Activated naive CD4-positive, alpha-beta T cell treated with anti-CD3 and anti-CD28 coated beads, Interleukin-2, amount 50 U/mL, for 72 hours (primary cell): ENCODE measurements at regions not wholly inside any gene's neighbourhood (a gene's known extent, or its start where the extent isn't known, plus 50 kb on each side); places are given as distances from the start of the nearest gene placed in this dataset.
A peak's percentile ranks its signal among the peaks of the same experiment; 100 is the strongest.

Experiments
- ATAC-seq, 2 donors: fragments of 150-1000 bp; cut with Tn5 transposase; 2 replicates each; pipeline ENCODE4 v1.10.0; 2021; ENCODE audit warnings: mild to moderate bottlenecking in 2 of 2, moderate library complexity in 2 of 2
- DNase-seq, 2 donors: peaks; one replicate each; pipeline ENCODE4 v3.0.0; 2021 to 2022; ENCODE audit warnings: low spot score in 2 of 2
- H3K27ac Mint-ChIP-seq, 2 donors: one replicate each; pipeline ENCODE4 v1.8.0; 2022; ENCODE audit warnings: mild to moderate bottlenecking in 2 of 2, mixed read lengths in 2 of 2
- H3K36me3 Mint-ChIP-seq, 2 donors: one replicate each; pipeline ENCODE4 v1.8.0; 2022; ENCODE audit warnings: mixed read lengths in 2 of 2
- H3K9me3 Mint-ChIP-seq, 2 donors: one replicate each; pipeline ENCODE4 v1.8.0; 2022; ENCODE audit warnings: mixed read lengths in 2 of 2

DNA sequence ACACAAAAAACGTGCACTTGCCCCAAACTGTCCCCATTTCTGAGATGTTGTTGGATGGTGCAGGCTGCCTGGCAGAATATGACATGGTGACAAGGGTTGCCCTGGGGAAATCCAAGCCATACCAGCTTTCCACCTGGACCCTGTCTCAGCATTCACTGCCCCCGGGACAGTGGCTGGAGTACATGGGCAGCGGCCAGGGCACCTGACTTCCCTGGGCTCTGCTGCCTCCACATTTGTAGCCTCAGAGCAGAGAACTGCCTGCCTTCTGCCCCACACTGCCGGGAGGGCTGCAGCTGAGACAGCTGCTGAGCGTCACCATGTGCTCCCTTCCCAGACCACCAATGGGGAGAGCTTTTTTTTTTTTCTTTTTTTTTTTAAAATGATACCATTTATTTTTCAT lies 222.9 kb upstream of the ZNF32 start:
- H3K27ac Mint-ChIP-seq = no peak overlapping the region
- no peaks in the 10 kb centered on the region for H3K36me3 Mint-ChIP-seq
- ATAC-seq (no peak), DNase-seq (no peak)
- no peaks in the 10 kb centered on the region for H3K9me3 Mint-ChIP-seq

DNA sequence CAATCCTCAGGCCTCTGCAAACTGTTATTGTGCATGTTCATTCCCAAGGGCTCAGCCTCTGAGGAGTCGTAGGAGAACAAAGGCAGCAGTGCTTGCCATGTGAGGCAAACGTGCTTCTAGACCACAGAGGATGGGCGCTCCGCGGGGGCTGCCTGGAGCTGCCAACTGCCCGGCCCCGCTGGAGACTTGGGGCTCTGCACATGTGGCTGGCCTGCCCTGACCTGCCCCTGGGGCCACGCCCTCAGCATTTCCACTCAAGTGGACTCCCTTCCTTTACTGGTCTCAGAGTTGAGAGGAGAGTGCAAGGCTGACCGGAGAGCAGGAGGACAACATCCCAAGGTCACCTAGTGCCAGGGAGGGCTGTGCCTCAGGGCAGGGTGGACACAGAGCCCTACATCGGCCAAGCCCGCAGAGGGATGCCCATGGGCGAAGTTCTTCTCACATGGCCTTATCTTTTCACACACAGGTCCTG lies 222.3 kb upstream of the ZNF32 start:
- DNase-seq (no peak), ATAC-seq (no peak)
- no peak overlapping the region for H3K27ac Mint-ChIP-seq
- no peaks in the 10 kb centered on the region for H3K9me3 Mint-ChIP-seq
- H3K36me3 Mint-ChIP-seq = no peaks in the 10 kb centered on the region

DNA sequence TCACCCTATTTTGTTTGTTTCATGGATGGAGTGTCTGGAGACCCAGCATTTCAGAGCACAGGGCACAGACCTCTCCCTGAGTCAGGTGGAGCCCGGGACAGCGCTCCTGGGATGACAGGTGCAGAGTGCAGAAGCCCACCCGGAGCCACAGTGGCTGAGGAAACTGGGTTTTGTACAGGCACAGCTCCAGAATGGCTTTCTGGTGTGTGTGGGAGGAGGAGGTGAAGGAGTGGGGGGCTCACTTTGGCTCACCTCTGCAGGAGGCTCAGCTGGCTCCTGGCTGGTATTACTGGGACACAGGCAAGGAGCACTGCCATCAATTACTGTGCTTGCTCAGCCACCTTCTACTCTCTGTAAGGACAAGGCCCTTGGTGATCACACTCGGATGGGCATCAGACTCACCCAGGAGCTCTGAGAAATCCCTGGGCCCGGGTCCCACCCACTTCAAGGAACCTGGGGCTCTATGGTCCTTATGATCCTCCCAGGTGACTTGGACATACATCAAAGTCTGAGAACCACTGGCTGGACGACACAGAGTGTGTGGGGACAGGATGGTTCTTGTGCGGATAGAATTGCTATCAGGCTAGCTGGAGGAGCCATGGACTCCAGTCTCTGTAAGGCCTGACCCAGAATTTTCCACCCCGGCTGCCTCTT lies 221.1 kb upstream of the ZNF32 start:
- H3K27ac Mint-ChIP-seq = no peak overlapping the region

DNA sequence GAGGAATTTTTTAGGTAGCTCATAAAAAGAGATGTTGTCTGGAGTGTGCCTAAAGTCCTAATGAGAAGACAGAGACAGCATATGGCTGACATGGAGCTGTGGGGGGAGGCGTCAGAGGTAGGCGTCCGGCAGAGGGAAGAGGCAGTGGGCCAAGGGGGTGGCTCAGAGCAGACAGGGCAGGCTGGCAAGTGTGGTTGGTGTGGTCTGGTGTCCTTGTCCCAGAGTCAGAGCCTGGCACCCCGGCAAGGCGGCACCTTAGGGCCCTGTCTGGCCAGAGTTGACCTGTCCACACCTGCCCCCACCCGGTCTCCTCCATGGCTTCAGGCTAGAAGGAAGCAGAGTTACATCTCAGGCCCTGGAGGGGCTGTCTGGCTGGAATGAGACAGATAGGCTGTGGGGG lies 220.3 kb upstream of the ZNF32 start:
- no peaks in the 10 kb centered on the region for H3K36me3 Mint-ChIP-seq
- DNase-seq = no peak
- H3K9me3 Mint-ChIP-seq = no peaks in the 10 kb centered on the region
- peak overlapping the region in 1 of 2 donors; percentile 57 for H3K27ac Mint-ChIP-seq
- ATAC-seq = no peak

More for the DNA sequence above, 221.1 kb upstream of the ZNF32 start:
- no peaks in the 10 kb centered on the region for H3K9me3 Mint-ChIP-seq
- H3K36me3 Mint-ChIP-seq = no peaks in the 10 kb centered on the region
- DNase-seq = no peak
- ATAC-seq = no peak

DNA sequence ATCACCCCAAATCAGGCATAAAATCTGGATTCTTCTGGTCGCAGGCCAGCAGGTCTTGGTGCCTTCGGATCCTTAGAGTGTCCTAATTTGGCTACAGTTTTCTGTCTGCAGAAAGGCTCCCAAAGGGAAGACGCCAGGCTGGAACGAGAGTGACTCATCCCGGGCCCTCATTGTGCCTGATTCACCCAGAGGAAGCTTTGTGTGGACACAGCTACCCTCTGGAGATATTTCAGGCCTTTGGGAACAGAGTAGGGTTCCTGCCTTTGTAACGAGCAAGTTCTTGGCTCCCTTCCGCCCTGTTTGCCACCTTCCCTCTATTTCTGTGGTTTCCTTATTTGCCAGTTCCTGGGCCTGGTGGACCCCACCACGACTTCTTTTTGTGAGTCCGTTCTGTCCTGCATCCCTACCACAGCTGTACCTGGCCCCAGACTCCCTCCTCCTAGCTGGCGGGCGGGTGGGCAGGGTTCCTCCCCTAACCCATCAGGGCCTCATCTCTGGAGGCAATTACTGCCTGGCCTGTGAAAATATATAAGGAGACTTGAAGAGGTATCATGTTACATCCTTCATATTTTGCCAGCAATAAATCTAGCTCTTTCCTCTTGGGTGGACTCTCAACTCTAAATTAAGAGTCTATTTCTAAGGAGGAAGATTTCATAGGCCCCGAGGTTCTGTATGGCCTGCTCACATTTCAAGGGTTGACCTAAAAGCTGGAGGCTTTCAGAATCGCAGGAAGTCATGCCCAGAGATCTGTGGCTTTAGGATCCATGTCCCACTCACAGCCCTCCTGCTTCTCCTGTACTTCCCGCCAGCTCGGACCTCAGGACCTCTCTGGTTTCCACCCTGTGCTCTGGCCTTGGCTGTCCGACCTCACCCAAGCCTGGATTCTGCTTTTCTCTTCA lies 219.2 kb upstream of the ZNF32 start:
- DNase-seq (no peak), ATAC-seq (no peak)
- H3K9me3 Mint-ChIP-seq = no peaks in the 10 kb centered on the region
- no peaks in the 10 kb centered on the region for H3K36me3 Mint-ChIP-seq
- no peak overlapping the region for H3K27ac Mint-ChIP-seq

DNA sequence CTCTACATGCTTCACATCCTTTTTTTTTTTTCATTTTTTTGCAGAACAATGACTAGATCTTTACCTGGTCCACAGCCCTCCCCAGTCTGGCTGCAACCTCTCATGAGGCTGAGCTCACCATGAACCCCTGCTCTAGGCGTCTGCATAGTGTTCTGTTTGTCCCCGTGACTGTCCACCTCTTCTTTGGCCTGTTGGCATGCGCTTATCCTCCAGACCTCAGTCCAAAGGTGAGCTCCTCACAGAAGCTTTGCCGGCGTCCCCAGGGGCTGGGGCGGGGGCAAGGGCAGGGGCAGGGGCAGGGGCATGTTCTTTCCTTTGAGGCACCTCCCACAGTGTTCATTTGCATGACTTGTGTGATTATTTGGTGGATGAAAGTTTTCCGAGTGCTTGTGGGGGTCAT lies 218.4 kb upstream of the ZNF32 start:
- H3K36me3 Mint-ChIP-seq = no peaks in the 10 kb centered on the region
- peak overlapping the region in 1 of 2 donors; percentile 20 for H3K27ac Mint-ChIP-seq

DNA sequence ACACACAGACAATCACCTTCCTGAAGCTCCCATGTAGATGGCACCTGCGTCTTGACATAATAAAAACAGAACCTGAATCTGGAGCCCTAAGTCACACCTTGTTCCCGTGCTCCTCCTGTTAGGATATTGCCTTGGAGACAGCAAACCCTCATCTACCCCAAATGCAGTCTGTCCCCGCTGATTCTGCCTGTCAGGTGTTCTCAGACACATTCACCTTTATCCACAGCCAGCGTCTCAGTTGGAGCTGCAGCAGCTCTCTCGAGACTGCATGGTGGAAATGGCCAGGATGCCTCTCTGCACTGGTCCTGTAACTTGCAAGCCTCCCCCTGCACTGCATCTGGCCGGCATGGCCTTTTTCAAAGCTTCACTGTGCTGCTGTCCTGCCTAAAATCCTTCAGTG lies 218.0 kb upstream of the ZNF32 start:
- Mint-ChIP-seq H3K27ac (peak overlapping the region in 1 of 2 donors; percentile 20), H3K36me3 (no peaks in the 10 kb centered on the region), H3K9me3 (no peaks in the 10 kb centered on the region)
- DNase-seq (no peak), ATAC-seq (no peak)

More for the DNA sequence above, 218.4 kb upstream of the ZNF32 start:
- DNase-seq = no peak
- no peak for ATAC-seq
- no peaks in the 10 kb centered on the region for H3K9me3 Mint-ChIP-seq

DNA sequence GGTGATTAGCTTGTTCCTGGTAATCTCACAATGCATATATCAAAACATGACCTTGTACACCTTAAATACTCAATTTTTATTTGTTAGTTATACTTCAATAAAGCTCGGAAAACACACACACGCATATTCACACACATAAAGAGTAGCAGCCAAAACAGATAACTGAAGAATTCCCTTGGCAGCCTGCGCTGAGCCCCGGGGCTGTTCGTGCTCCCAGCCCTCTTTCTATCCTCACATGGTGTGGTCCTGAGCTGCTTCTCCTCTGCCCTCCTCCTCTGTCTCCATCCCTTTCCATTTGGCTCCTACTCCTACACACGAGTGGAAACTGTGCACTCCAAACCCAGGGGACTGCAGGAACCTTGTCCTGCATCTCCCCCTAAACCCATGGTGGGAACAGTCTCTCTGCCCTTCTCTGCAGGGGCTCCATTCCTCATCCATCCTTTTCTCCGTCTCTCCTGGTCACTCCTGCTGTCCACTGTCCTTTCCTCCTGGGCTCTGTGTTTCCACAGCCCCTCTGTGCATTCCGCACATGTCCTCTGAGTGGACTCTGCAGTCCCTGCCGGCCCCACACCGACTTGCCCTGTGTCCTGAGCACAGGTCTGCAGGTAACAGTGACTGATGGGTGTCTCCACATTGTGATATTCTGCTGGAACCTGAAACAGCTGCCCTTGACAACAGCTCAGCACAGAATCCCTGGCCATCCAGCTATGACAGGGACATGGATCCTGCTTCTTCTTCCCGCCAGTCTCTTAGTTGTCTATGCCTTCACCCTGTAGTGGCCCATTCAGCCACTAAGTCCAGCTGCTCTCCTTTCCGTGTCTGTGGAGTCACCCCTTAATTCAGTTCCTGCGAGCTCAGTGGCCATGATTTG lies 216.8 kb upstream of the ZNF32 start:
- Mint-ChIP-seq H3K9me3 (no peaks in the 10 kb centered on the region), H3K36me3 (no peaks in the 10 kb centered on the region), H3K27ac (no peak overlapping the region)
- ATAC-seq (no peak), DNase-seq (no peak)

DNA sequence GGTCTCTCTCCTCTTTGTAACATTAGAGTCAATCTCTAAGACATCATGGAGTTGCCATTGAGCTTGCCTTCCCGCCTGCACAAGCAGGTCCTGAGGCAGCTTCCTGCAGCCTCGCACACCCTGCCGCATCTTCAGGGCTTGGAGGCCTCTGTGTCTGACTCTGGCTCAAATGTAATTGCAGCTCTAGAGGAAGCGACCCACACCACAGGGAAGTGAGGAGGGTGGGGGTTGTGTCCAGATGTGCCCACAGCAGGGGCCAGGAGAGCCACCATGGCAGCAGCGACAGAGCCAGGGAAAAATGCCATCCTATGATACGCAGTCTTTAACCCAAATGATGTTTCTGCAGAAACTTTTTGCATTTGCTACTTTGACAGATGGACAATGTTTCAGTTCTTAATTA lies 216.0 kb upstream of the ZNF32 start:
- no peak overlapping the region for H3K27ac Mint-ChIP-seq
- H3K36me3 Mint-ChIP-seq = no peaks in the 10 kb centered on the region
- ATAC-seq (no peak), DNase-seq (no peak)
- H3K9me3 Mint-ChIP-seq = no peaks in the 10 kb centered on the region

DNA sequence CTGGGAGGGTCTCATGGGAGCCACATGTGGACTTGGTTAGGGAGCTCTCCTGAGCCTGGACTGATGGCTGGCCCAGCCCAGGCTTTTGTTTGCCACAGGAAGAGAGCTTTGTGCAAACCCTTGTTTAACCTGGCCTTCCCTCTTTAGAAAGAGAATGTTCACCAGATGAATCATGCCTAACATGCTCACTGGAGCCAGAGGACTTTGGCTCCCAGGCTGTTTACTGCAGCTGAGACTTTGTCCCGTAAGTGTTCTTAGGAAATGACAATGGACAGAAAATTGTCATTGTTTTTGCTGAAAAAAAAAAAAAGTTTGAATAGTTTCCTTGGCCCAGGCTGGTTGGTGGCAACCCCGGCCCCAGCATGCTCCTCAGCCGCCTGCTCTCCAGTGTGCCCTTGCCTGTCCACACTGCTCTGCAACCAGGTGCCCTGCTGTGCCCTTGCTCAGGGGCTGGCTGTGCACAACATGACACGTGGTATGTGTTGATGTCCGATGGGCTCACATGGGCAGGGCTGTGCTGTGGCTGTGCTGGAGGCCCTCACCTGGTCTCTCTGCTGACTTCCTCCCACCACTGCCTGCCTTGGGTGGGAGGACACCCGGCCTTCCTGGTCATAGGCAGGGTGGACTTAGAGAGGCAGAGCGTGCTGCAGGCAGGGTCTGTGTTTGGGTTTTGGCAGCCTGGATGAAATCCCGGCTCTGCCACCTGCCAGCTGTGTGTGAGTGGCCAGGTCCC lies 215.3 kb upstream of the ZNF32 start:
- DNase-seq (no peak), ATAC-seq (no peak)
- no peaks in the 10 kb centered on the region for H3K9me3 Mint-ChIP-seq
- H3K36me3 Mint-ChIP-seq = no peaks in the 10 kb centered on the region
- H3K27ac Mint-ChIP-seq = no peak overlapping the region

DNA sequence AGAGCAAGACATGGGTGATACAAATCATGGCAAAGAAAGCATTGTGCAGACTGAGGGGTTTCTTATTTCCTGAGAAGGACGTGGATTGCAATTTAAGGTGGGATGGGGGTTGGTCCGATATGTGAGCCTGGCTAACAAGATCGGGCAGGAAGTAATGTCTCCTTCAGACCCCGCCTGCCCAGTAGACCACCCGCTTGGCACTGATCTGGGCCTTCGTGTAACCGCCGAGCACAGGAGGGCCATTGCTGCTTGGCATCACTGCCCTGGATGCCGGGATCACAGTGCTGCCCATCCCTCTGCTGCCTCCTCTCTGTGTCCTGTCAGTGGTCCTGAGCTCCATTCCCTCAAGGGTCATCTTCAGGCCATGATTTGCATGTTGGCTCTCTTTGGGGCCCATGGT lies 214.6 kb upstream of the ZNF32 start:
- H3K27ac Mint-ChIP-seq = no peak overlapping the region

DNA sequence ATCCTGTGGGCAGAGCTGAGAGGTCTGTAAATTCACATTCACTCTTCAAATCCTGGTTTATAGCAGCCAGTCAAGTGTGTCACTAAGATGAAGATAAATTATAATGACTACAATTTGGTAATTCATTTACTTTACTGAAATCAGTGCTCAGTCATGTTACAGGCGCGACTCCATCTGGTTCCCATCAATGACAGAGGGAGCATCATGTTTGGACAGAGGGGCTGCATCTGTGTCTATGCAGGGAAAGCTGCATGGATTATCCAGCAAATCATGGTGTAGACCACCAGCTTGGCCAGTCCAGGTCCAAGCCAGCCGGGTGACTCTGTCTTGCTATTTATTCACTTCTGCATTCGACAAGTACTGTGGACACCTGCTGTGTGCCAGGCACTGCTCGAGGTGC lies 214.1 kb upstream of the ZNF32 start:
- Mint-ChIP-seq H3K36me3 (no peaks in the 10 kb centered on the region), H3K9me3 (no peaks in the 10 kb centered on the region), H3K27ac (no peak overlapping the region)
- ATAC-seq (no peak), DNase-seq (no peak)

More for the DNA sequence above, 214.6 kb upstream of the ZNF32 start:
- H3K36me3 Mint-ChIP-seq = no peaks in the 10 kb centered on the region
- DNase-seq (no peak), ATAC-seq (no peak)
- no peaks in the 10 kb centered on the region for H3K9me3 Mint-ChIP-seq

DNA sequence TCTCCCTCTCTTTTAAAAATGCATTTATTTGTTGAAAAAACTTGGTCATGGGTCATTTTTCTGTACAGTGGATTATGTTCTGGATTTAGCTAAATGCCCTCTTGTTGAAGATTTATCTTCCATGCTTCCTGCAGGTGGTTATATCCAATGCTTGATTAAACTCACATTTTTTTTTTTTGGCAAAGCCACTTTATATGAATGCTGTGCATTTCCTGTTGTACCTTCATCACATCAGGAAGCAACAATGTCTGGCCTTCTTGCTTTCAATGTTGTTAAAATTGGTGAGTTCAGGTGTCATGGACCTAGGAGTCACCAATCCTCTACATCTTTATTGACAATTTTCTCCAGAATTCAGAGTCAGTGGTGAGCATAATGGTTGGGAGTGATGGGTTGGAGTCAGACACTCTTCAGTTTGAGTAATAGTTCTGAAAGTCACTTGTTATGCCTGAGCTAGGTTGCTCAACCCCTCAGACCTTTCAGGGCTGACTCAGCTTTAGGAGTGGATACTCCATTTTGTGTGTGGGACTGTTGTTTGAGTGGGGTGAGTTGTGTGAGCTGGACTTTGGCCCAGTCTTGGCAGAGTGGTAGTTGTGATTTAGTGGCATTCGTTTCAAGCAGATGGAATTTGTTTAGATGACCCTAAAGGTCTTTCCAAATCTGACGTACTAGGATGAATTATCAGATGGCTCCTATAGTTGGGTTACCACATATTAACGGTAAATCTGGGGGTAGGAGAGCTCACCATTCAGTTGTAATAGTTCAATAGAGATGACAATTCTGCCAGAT lies 213.5 kb upstream of the ZNF32 start:
- DNase-seq = no peak
- ATAC-seq = peak; percentile 47 to 49
- no peaks in the 10 kb centered on the region for H3K9me3 Mint-ChIP-seq
- no peaks in the 10 kb centered on the region for H3K36me3 Mint-ChIP-seq
- H3K27ac Mint-ChIP-seq = no peak overlapping the region

DNA sequence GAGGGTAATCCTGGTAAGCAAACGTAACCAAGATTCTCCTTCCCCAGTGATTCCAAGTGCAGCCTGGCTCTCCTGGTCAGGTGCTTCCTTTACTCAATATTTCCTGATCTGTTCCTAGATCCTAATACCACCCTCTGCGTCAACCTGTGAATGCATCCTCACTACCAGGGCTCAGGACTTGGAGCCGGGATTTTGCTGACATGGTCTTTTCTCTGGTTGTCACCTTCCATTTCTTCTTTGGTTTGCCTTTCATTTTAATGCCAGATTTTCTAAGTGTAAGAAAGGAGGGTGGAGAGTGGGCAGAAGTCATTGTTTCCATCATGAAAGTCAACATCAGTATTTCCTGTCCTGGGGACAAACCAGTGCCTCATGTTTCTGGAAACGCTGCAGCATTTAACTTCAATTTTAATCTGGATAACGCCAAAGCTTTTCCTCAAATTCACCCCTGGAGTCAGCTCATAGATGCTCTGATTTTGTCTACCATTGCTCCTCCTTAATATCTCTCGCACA lies 210.4 kb upstream of the ZNF32 start:
- no peak overlapping the region for H3K27ac Mint-ChIP-seq
- H3K9me3 Mint-ChIP-seq = no peaks in the 10 kb centered on the region
- H3K36me3 Mint-ChIP-seq = no peaks in the 10 kb centered on the region
- DNase-seq (no peak), ATAC-seq (no peak)

DNA sequence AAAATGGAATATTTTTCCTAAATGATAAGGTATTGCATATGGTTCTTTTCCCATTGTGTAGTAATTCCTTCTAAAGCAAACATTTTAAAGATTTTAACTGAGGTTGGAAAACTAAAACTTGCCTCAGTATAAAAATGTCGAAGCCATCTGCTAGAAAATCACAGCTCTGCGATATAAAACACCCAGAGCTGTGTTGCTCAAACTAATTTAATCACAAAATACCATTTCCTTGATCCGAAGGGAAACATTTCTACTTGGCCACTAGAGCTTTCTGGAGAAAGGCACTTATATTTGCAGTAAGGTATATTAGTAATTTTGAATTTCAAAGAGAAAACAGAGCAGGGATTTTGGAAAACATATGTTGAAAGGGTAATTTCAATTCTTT lies 209.2 kb upstream of the ZNF32 start:
- DNase-seq = no peak
- H3K9me3 Mint-ChIP-seq = no peaks in the 10 kb centered on the region
- no peak overlapping the region for H3K27ac Mint-ChIP-seq
- no peaks in the 10 kb centered on the region for H3K36me3 Mint-ChIP-seq
- no peak for ATAC-seq
